Type B pancreatic cell (in vitro differentiated cells): ENCODE measurements at regions not wholly inside any gene's neighbourhood (a gene's known extent, or its start where the extent isn't known, plus 50 kb on each side); places are given as distances from the start of the nearest gene placed in this dataset.

Source experiments
- DNase-seq: peaks from one replicate; pipeline ENCODE4 v3.0.0; 2021; ENCODE audit warnings: mixed read lengths; ENCODE audit not compliant: unreplicated experiment; ENCODE audit errors: extremely low spot score
- H3K27ac Mint-ChIP-seq: 2 replicates; pipeline ENCODE4 v1.8.0; 2021; ENCODE audit warnings: mild to moderate bottlenecking, mixed read lengths
- H3K27me3 Mint-ChIP-seq: 2 replicates; pipeline ENCODE4 v1.8.0; 2021; ENCODE audit warnings: mixed read lengths
- H3K36me3 Mint-ChIP-seq: 2 replicates; pipeline ENCODE4 v1.8.0; 2021; ENCODE audit warnings: mixed read lengths
- H3K4me1 Mint-ChIP-seq: one replicate; pipeline ENCODE4 v1.8.0; 2021; ENCODE audit warnings: mixed read lengths; ENCODE audit not compliant: unreplicated experiment
- H3K4me3 Mint-ChIP-seq: 2 replicates; pipeline ENCODE4 v1.8.0; 2021; ENCODE audit warnings: mild to moderate bottlenecking, mixed read lengths
- H3K9me3 Mint-ChIP-seq: 2 replicates; pipeline ENCODE4 v1.8.0; 2021; ENCODE audit warnings: mixed read lengths
- CTCF ChIP-seq: fragments of 200-600 bp; sonication (generic); conservative IDR thresholded peaks from 2 replicates; pipeline ENCODE4 v1.5.0; 2021; ENCODE audit warnings: antibody characterized with exemption, mild to moderate bottlenecking

- H3K27ac Mint-ChIP-seq = no peak overlapping the region
- no peak for DNase-seq
- no peaks in the 10 kb centered on the region for H3K36me3 Mint-ChIP-seq
- no peaks in the 10 kb centered on the region for H3K9me3 Mint-ChIP-seq
- H3K27me3 Mint-ChIP-seq = no peaks in the 10 kb centered on the region
- no peak for TF ChIP-seq CTCF
- H3K4me1 Mint-ChIP-seq = no peaks in the 10 kb centered on the region
- H3K4me3 Mint-ChIP-seq = no peak overlapping the region
Measured at GRCh38 chr7:136348142-136348541, 371.0 kb upstream of the MTPN start.

- DNase-seq = no peak
- Mint-ChIP-seq H3K36me3 (no peaks in the 10 kb centered on the region), H3K27ac (no peak overlapping the region), H3K4me3 (no peak overlapping the region), H3K27me3 (no peaks in the 10 kb centered on the region), H3K4me1 (no peaks in the 10 kb centered on the region), H3K9me3 (no peaks in the 10 kb centered on the region)
- TF ChIP-seq CTCF = no peak
Measured at GRCh38 chr7:136347488-136347887, 370.3 kb upstream of the MTPN start.

DNA sequence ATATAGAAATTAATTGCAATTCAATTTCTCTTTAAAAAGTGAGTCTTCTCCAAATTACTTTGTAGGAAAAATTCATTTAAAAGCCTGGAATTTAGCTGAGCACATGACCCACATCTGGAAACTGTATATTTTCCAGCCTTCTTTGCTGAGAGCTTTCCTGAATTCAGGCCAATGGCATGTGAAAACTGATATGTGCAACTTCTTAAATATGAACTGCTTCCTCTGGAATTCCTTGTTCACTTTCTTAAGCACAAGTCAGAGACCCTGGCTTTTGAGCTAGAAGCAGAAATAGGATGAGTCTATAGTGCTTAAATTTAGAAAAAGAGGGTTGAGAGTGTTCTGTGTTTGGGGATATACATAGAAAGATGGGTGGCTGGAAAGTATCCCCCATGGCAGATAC, 365.1 kb upstream of the MTPN start:
- no peak overlapping the region for H3K27ac Mint-ChIP-seq

GRCh38 chr7:136339464-136339863, 362.3 kb upstream of the MTPN start:
- no peak for TF ChIP-seq CTCF
- H3K9me3 Mint-ChIP-seq = no peaks in the 10 kb centered on the region
- H3K27me3 Mint-ChIP-seq = no peaks in the 10 kb centered on the region
- H3K27ac Mint-ChIP-seq = no peak overlapping the region
- H3K4me1 Mint-ChIP-seq = no peaks in the 10 kb centered on the region
- no peak overlapping the region for H3K4me3 Mint-ChIP-seq
- DNase-seq = no peak
- H3K36me3 Mint-ChIP-seq = no peaks in the 10 kb centered on the region

More for the DNA sequence above, 365.1 kb upstream of the MTPN start:
- Mint-ChIP-seq H3K4me3 (no peak overlapping the region), H3K36me3 (no peaks in the 10 kb centered on the region), H3K4me1 (no peaks in the 10 kb centered on the region), H3K9me3 (no peaks in the 10 kb centered on the region), H3K27me3 (no peaks in the 10 kb centered on the region)
- no peak for TF ChIP-seq CTCF
- no peak for DNase-seq

GRCh38 chr7:136336932-136337331, 359.8 kb upstream of the MTPN start:
- H3K4me3 Mint-ChIP-seq = no peak overlapping the region
- no peak for TF ChIP-seq CTCF
- DNase-seq = no peak
- no peak overlapping the region for H3K27ac Mint-ChIP-seq
- no peaks in the 10 kb centered on the region for H3K36me3 Mint-ChIP-seq
- no peaks in the 10 kb centered on the region for H3K4me1 Mint-ChIP-seq
- no peaks in the 10 kb centered on the region for H3K27me3 Mint-ChIP-seq
- H3K9me3 Mint-ChIP-seq = no peaks in the 10 kb centered on the region

- no peak overlapping the region for H3K4me3 Mint-ChIP-seq
- no peak for TF ChIP-seq CTCF
- H3K4me1 Mint-ChIP-seq = no peaks in the 10 kb centered on the region
- H3K27ac Mint-ChIP-seq = no peak overlapping the region
- no peak for DNase-seq
- H3K36me3 Mint-ChIP-seq = no peaks in the 10 kb centered on the region
- no peaks in the 10 kb centered on the region for H3K9me3 Mint-ChIP-seq
- H3K27me3 Mint-ChIP-seq = no peaks in the 10 kb centered on the region
Measured at GRCh38 chr7:136333636-136334035, 356.5 kb upstream of the MTPN start.
